Parathyroid adenoma (tissue), 2 donors: ENCODE measurements at regions not wholly inside any gene's neighbourhood (a gene's known extent, or its start where the extent isn't known, plus 50 kb on each side); places are given as distances from the start of the nearest gene placed in this dataset.

Experiments
- H2AFZ ChIP-seq: fragments of 300-600 bp; sonication (generic); one replicate; pipeline ENCODE4 v1.7.0; 2017; ENCODE audit warnings: antibody characterized with exemption, mild to moderate bottlenecking
- H3K27ac ChIP-seq: fragments of 300-600 bp; sonication (generic); one replicate; pipeline ENCODE4 v1.7.0; 2017
- H3K27me3 ChIP-seq: fragments of 300-600 bp; sonication (generic); one replicate; pipeline ENCODE4 v1.7.0; 2017; ENCODE audit warnings: low read length; ENCODE audit not compliant: control insufficient read depth, insufficient read depth
- H3K36me3 ChIP-seq: fragments of 300-600 bp; sonication (generic); one replicate; pipeline ENCODE4 v1.7.0; 2017; ENCODE audit warnings: low read length; ENCODE audit not compliant: control insufficient read depth, insufficient read depth
- H3K4me1 ChIP-seq: fragments of 300-600 bp; sonication (generic); one replicate; pipeline ENCODE4 v1.7.0; 2017; ENCODE audit warnings: control low read depth
- H3K4me2 ChIP-seq: fragments of 300-600 bp; sonication (generic); one replicate; pipeline ENCODE4 v1.7.0; 2017; ENCODE audit warnings: low read length
- H3K4me3 ChIP-seq: fragments of 300-600 bp; sonication (generic); one replicate; pipeline ENCODE4 v1.7.0; 2017; ENCODE audit warnings: low read depth, low read length
- H3K79me2 ChIP-seq: fragments of 300-600 bp; sonication (generic); one replicate; pipeline ENCODE4 v1.7.0; 2017; ENCODE audit warnings: control low read depth
- H3K9ac ChIP-seq: fragments of 300-600 bp; sonication (generic); one replicate; pipeline ENCODE4 v1.7.0; 2017; ENCODE audit warnings: mild to moderate bottlenecking
- H3K9me3 ChIP-seq: fragments of 300-600 bp; sonication (generic); one replicate; pipeline ENCODE4 v1.7.0; 2017; ENCODE audit warnings: low read length; ENCODE audit not compliant: control insufficient read depth
- TF ChIP-seq, protein P1 (sequence below): fragments of 300-600 bp; sonication (generic); IDR thresholded peaks from one replicate; pipeline ENCODE4 v1.7.0; 2017; ENCODE audit warnings: antibody characterized with exemption, mild to moderate bottlenecking
- donor health status: primary hyperparathyroidism.

DNA sequence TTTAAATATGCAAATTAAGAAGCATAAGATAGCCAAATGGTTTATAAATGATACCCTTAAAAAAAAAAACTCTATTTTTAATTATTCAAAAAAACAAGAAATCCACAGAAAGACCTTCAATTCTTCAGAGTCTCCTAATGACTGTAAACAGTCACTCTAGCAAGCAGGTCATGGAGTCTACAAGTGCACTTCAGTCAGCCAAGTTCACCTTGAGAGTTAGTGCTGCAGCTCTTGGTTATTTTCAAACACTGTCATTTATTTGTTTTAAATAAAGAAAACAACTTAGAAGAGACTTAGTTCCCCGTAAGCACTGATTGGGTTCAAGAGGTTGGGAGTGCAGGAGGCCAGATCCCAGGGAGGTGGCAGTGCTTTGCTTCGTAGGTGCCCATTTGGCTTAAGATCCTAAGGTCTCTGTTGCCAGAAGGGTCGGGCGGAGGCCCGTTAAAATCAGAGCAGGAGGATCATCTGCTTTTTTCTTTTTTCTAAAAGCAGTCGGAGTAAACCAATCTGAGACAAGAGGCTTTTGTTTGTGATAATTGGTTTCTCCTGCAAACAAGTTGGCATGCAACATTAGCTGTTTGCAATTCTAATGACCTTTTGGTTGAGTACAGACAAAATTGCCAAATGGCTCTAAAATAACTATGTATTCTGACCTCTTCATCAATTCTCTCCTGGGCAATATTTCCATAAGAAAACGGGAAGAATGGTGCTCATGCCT lies 86.4 kb upstream of the ELMO1 start:
- Histone ChIP-seq H3K4me1 (no peaks in the 10 kb centered on the region), H3K36me3 (no peaks in the 10 kb centered on the region), H3K27ac (no peak overlapping the region), H3K9me3 (peaks cover 3% of the 10 kb centered on the region), H3K4me2 (no peak overlapping the region), H2AFZ (no peak overlapping the region), H3K79me2 (no peaks in the 10 kb centered on the region), H3K9ac (no peak overlapping the region), H3K27me3 (no peaks in the 10 kb centered on the region), H3K4me3 (no peak overlapping the region)
- TF ChIP-seq, protein P1, sequence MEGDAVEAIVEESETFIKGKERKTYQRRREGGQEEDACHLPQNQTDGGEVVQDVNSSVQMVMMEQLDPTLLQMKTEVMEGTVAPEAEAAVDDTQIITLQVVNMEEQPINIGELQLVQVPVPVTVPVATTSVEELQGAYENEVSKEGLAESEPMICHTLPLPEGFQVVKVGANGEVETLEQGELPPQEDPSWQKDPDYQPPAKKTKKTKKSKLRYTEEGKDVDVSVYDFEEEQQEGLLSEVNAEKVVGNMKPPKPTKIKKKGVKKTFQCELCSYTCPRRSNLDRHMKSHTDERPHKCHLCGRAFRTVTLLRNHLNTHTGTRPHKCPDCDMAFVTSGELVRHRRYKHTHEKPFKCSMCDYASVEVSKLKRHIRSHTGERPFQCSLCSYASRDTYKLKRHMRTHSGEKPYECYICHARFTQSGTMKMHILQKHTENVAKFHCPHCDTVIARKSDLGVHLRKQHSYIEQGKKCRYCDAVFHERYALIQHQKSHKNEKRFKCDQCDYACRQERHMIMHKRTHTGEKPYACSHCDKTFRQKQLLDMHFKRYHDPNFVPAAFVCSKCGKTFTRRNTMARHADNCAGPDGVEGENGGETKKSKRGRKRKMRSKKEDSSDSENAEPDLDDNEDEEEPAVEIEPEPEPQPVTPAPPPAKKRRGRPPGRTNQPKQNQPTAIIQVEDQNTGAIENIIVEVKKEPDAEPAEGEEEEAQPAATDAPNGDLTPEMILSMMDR = no peak

DNA sequence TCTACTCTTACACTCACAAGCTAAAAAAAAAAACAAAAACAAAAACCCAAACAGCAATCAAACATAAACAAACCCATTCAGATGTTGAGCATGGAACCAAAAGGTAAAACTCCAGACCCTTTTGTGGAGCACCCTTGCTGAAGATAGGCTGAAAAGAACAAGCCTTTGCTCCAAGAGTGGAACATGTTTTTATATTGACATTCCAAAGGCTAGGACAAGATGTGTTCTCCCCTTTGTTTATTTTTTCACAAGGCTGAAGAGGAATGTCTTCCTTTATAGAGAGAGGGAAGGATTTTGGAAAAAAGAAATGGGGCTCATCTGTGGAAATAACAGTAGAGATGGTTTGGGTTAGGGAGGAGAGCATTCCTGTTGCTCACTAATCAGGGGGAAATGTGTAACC lies 87.2 kb upstream of the ELMO1 start:
- H3K36me3 ChIP-seq = no peaks in the 10 kb centered on the region
- H3K9ac ChIP-seq = no peak overlapping the region
- no peaks in the 10 kb centered on the region for H3K27me3 ChIP-seq
- H3K4me3 ChIP-seq = no peak overlapping the region
- no peaks in the 10 kb centered on the region for H3K79me2 ChIP-seq
- H3K4me2 ChIP-seq = no peak overlapping the region
- no peaks in the 10 kb centered on the region for H3K4me1 ChIP-seq
- peaks cover 3% of the 10 kb centered on the region for H3K9me3 ChIP-seq
- H3K27ac ChIP-seq = no peak overlapping the region
- H2AFZ ChIP-seq = no peak overlapping the region
- TF ChIP-seq, protein P1 = no peak

GRCh38 chr7:37536706-37537105 lies 88.0 kb upstream of the ELMO1 start:
- TF ChIP-seq, protein P1 = no peak
- peaks cover 3% of the 10 kb centered on the region for H3K9me3 ChIP-seq
- no peaks in the 10 kb centered on the region for H3K36me3 ChIP-seq
- no peaks in the 10 kb centered on the region for H3K4me1 ChIP-seq
- H3K27me3 ChIP-seq = no peaks in the 10 kb centered on the region
- H3K4me3 ChIP-seq = no peak overlapping the region
- H3K27ac ChIP-seq = no peak overlapping the region
- no peak overlapping the region for H2AFZ ChIP-seq
- no peak overlapping the region for H3K4me2 ChIP-seq
- no peak overlapping the region for H3K9ac ChIP-seq
- H3K79me2 ChIP-seq = no peaks in the 10 kb centered on the region

- Histone ChIP-seq H2AFZ (no peak overlapping the region), H3K4me1 (no peaks in the 10 kb centered on the region), H3K9ac (no peak overlapping the region), H3K79me2 (no peaks in the 10 kb centered on the region), H3K36me3 (no peaks in the 10 kb centered on the region), H3K4me2 (no peak overlapping the region), H3K4me3 (no peak overlapping the region), H3K27me3 (no peaks in the 10 kb centered on the region), H3K9me3 (no peaks in the 10 kb centered on the region), H3K27ac (no peak overlapping the region)
- TF ChIP-seq, protein P1 = no peak
These were observed 88.8 kb upstream of the ELMO1 start for GRCh38 chr7:37537439-37537838.

GRCh38 chr7:37538945-37539344 lies 90.3 kb upstream of the ELMO1 start:
- Histone ChIP-seq H3K9ac (no peak overlapping the region), H3K4me3 (no peak overlapping the region), H3K27me3 (no peaks in the 10 kb centered on the region), H3K27ac (no peak overlapping the region), H3K4me2 (no peak overlapping the region), H3K9me3 (no peaks in the 10 kb centered on the region), H3K4me1 (no peaks in the 10 kb centered on the region), H3K79me2 (no peaks in the 10 kb centered on the region), H2AFZ (no peak overlapping the region), H3K36me3 (no peaks in the 10 kb centered on the region)
- TF ChIP-seq, protein P1 = no peak
